ENCODE measurements at regions not wholly inside any gene's neighbourhood (a gene's known extent, or its start where the extent isn't known, plus 50 kb on each side); places are given as distances from the start of the nearest gene placed in this dataset.

DNA sequence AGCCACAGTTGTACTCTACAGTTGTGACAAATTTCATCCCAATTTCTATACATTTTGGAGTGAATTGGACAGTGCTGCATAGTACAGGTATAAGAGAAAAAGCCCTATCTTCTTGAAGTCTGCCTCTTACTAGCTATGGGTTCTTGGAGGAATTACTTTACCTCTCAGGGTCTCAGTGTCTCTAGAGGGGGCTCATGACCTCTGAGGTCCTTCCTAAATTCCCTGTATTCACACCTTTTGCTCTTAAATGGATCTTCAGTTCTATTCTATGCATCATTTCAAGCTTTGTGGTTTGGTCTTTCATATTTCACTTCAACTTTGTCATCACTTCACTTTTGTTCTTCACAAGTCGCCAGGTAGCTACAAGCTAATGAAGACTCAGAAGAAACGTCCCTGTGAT lies 71.2 kb upstream of the ERCC4 start:
- no peak for TF ChIP-seq POLR2A (IDR thresholded peaks at IDR 0.05)
- no peak for TF ChIP-seq CTCF (IDR thresholded peaks at IDR 0.05)
- no peak for TF ChIP-seq EP300 (IDR thresholded peaks at IDR 0.05)

Measured in sigmoid colon (tissue), 4 donors.